IMR-90 (cell line): ENCODE measurements at regions not wholly inside any gene's neighbourhood (a gene's known extent, or its start where the extent isn't known, plus 50 kb on each side); places are given as distances from the start of the nearest gene placed in this dataset.

ENCODE experiments used
- ATAC-seq: fragments of 200-7000 bp; cut with Tn5 transposase; 2 replicates; pipeline ENCODE4 v1.9.1; 2020; ENCODE audit warnings: low read depth, mild to moderate bottlenecking, moderate library complexity
- BruUV-seq: library from RNA; stranded (reverse); fragments of 400-500 nt; replicated peaks from 2 replicates; lab custom pipeline; 2021; lab: Mats Ljungman, UMichigan
- CTCF ChIA-PET: fragments of 300-600 bp; formaldehyde crosslinking; extraction: SDS; loops from one replicate; lab custom pipeline; 2021; ENCODE audit warnings: antibody characterized with exemption; lab: Yijun Ruan, JAX
- POLR2A ChIA-PET: fragments of 300-600 bp; sonication (Branson Sonifier 250); formaldehyde crosslinking; loops from one replicate; lab custom pipeline; 2022; ENCODE audit warnings: antibody characterized with exemption; ENCODE audit not compliant: unreplicated experiment; lab: Charles Lee
- DNase-seq: peaks from one replicate; pipeline ENCODE4 v3.0.0; 2013
- H2AFZ ChIP-seq: replicated peaks from 2 replicates; pipeline ENCODE3; 2013; ENCODE audit warnings: low read length, mild to moderate bottlenecking; ENCODE audit not compliant: poor library complexity
- H2AK5ac ChIP-seq: 2 replicates; pipeline ENCODE4 v1.6.1; 2013; ENCODE audit warnings: low read depth, low read length, inconsistent platforms
- H2AK9ac ChIP-seq: replicated peaks from 2 replicates; pipeline ENCODE3; 2013; ENCODE audit warnings: mild to moderate bottlenecking, low read depth, low read length, moderate library complexity; ENCODE audit not compliant: poor library complexity
- H2BK120ac ChIP-seq: 2 replicates; pipeline ENCODE4 v1.6.1; 2013; ENCODE audit warnings: low read depth, low read length, inconsistent platforms
- H2BK15ac ChIP-seq: 3 replicates; pipeline ENCODE4 v1.6.1; 2013; ENCODE audit warnings: low read depth, low read length, inconsistent platforms
- H2BK20ac ChIP-seq: 2 replicates; pipeline ENCODE4 v1.6.1; 2013; ENCODE audit warnings: low read depth, mild to moderate bottlenecking, inconsistent platforms, low read length, moderate library complexity
- H2BK5ac ChIP-seq: 2 replicates; pipeline ENCODE4 v1.6.1; 2013; ENCODE audit warnings: mild to moderate bottlenecking, low read depth, low read length, inconsistent platforms; ENCODE audit not compliant: poor library complexity, severe bottlenecking
- H3K14ac ChIP-seq: replicated peaks from 2 replicates; pipeline ENCODE4 v1.6.1; 2013; ENCODE audit warnings: low read depth, low read length, inconsistent platforms
- H3K18ac ChIP-seq: 2 replicates; pipeline ENCODE4 v1.6.1; 2013; ENCODE audit warnings: low read depth, low read length, control low read depth
- H3K23ac ChIP-seq: 2 replicates; pipeline ENCODE4 v1.6.1; 2013; ENCODE audit warnings: low read depth, low read length, inconsistent platforms
- H3K27ac ChIP-seq: 2 replicates; pipeline ENCODE4 v1.5.1; 2013; ENCODE audit warnings: mild to moderate bottlenecking, control low read depth, low read length; ENCODE audit not compliant: insufficient read depth
- H3K27me3 ChIP-seq: 2 replicates; pipeline ENCODE4 v1.6.1; 2013; ENCODE audit warnings: low read length; ENCODE audit not compliant: control insufficient read depth, insufficient read depth
- H3K36me3 ChIP-seq: 2 replicates; pipeline ENCODE4 v1.6.1; 2013; ENCODE audit warnings: low read length, mixed read lengths; ENCODE audit not compliant: control insufficient read depth, insufficient read depth
- H3K4ac ChIP-seq: 2 replicates; pipeline ENCODE4 v1.6.1; 2013; ENCODE audit warnings: low read depth, low read length, inconsistent platforms
- H3K4me1 ChIP-seq: 2 replicates; pipeline ENCODE4 v1.6.1; 2013; ENCODE audit warnings: low read length, mixed read lengths; ENCODE audit not compliant: control insufficient read depth, insufficient read depth
- H3K4me2 ChIP-seq: 2 replicates; pipeline ENCODE4 v1.6.1; 2013; ENCODE audit warnings: low read depth, mild to moderate bottlenecking, control low read depth, low read length, moderate library complexity
- H3K4me3 ChIP-seq: 2 replicates; pipeline ENCODE4 v1.5.1; 2013; ENCODE audit warnings: low read depth, mild to moderate bottlenecking, control low read depth, low read length, moderate library complexity; ENCODE audit not compliant: insufficient read depth
- H3K56ac ChIP-seq: 2 replicates; pipeline ENCODE4 v1.6.1; 2013; ENCODE audit warnings: low read length, inconsistent platforms; ENCODE audit not compliant: insufficient read depth; ENCODE audit errors: extremely low read depth
- H3K79me1 ChIP-seq, 2 experiments: 2 replicates each; pipeline ENCODE4 v1.6.1; 2013; ENCODE audit warnings: low read length in 2 of 2, inconsistent platforms in 1 of 2, low read depth in 1 of 2
- H3K9ac ChIP-seq: 2 replicates; pipeline ENCODE4 v1.6.1; 2013; ENCODE audit warnings: low read depth, low read length, control low read depth
- H3K9me1 ChIP-seq: 2 replicates; pipeline ENCODE4 v1.6.1; 2013; ENCODE audit warnings: low read length, inconsistent platforms; ENCODE audit not compliant: insufficient read depth
- H3K9me3 ChIP-seq: 2 replicates; pipeline ENCODE4 v1.6.1; 2013; ENCODE audit warnings: low read length; ENCODE audit not compliant: control insufficient read depth, insufficient read depth
- H4K20me1 ChIP-seq: 2 replicates; pipeline ENCODE4 v1.6.1; 2013; ENCODE audit warnings: low read length, inconsistent platforms; ENCODE audit not compliant: insufficient read depth
- H4K5ac ChIP-seq: 2 replicates; pipeline ENCODE4 v1.6.1; 2013; ENCODE audit warnings: mild to moderate bottlenecking, low read depth, low read length, control low read depth
- H4K8ac ChIP-seq, 2 experiments: 2 replicates each; pipeline ENCODE4 v1.6.1; 2013; ENCODE audit warnings: low read depth in 2 of 2, low read length in 2 of 2, control low read depth in 1 of 2, inconsistent platforms in 1 of 2
- H4K91ac ChIP-seq: 2 replicates; pipeline ENCODE4 v1.6.1; 2013; ENCODE audit warnings: low read depth, low read length, inconsistent platforms; ENCODE audit not compliant: insufficient read depth
- CEBPB ChIP-seq: IDR thresholded peaks from 2 replicates; pipeline ENCODE4 v1.6.1; 2012; ENCODE audit warnings: low read depth, low read length, improper control_type of control experiment
- CHD1 ChIP-seq: IDR thresholded peaks from 2 replicates; pipeline ENCODE4 v1.6.1; 2012; ENCODE audit warnings: low read depth, low read length, improper control_type of control experiment
- CTCF ChIP-seq: conservative IDR thresholded peaks from 2 replicates; pipeline ENCODE4 v1.5.1; 2012; ENCODE audit warnings: mild to moderate bottlenecking, low read depth, low read length, improper control_type of control experiment
- ELK1 ChIP-seq: fragments of 150-350 bp; IDR thresholded peaks from 2 replicates; pipeline ENCODE4 v1.6.1; 2016; ENCODE audit warnings: low read depth, mild to moderate bottlenecking, low read length, moderate library complexity, borderline replicate concordance
- FOS ChIP-seq: fragments of 150-350 bp; IDR thresholded peaks from 2 replicates; pipeline ENCODE4 v1.6.1; 2016; ENCODE audit warnings: low read depth, low read length
- MAFK ChIP-seq: IDR thresholded peaks from 2 replicates; pipeline ENCODE4 v1.6.1; 2012; ENCODE audit warnings: low read depth, low read length, improper control_type of control experiment
- MXI1 ChIP-seq: IDR thresholded peaks from 2 replicates; pipeline ENCODE4 v1.6.1; 2012; ENCODE audit warnings: low read depth, mild to moderate bottlenecking, low read length, moderate library complexity, borderline replicate concordance
- POLR2A ChIP-seq: IDR thresholded peaks from 2 replicates; pipeline ENCODE4 v1.6.1; 2012; ENCODE audit warnings: mild to moderate bottlenecking, low read depth, low read length
- RCOR1 ChIP-seq: IDR thresholded peaks from 2 replicates; pipeline ENCODE4 v1.6.1; 2012; ENCODE audit warnings: mild to moderate bottlenecking, low read length, improper control_type of control experiment; ENCODE audit not compliant: insufficient replicate concordance
- RFX5 ChIP-seq: IDR thresholded peaks from 2 replicates; pipeline ENCODE4 v1.8.0; 2012; ENCODE audit warnings: low read depth, mild to moderate bottlenecking, low read length, moderate library complexity
- USF2 ChIP-seq: fragments of 150-350 bp; IDR thresholded peaks from 2 replicates; pipeline ENCODE4 v1.6.1; 2017; ENCODE audit warnings: mild to moderate bottlenecking, antibody characterized with exemption, low read length, low read depth
- WGBS, 2 experiments: methylation state at CpG; one replicate each; pipeline versions ENCODE4 v1.1.5 to v1.1.7; 2013; ENCODE audit warnings: missing lambda C conversion rate in 2 of 2; ENCODE audit not compliant: insufficient read length in 1 of 2; ENCODE audit errors: extremely low coverage in 2 of 2; 5-methylcytosine and 5-hydroxymethylcytosine counted together
- dilution Hi-C: fragments of 300-500 bp; cut with HindIII; formaldehyde crosslinking; loops from one replicate; pipeline ENCODE4 v1.14.3; 2018; ENCODE audit warnings: low sequenced_read_pairs; ENCODE audit not compliant: unreplicated experiment
- in situ Hi-C: fragments of 300-500 bp; cut with MboI; formaldehyde crosslinking; loops from 3 replicates; pipeline ENCODE4 v1.14.3; 2019; ENCODE audit warnings: low sequenced_read_pairs, inconsistent platforms, mixed read lengths
- intact Hi-C: fragments of 100-400 bp; cut with micrococcal nuclease; formaldehyde crosslinking; loops from 2 replicates; pipeline ENCODE4 v1.10.0; 2022

GRCh38 chr20:56900252-56900651 is 271.1 kb downstream of the TFAP2C start:
- no peak overlapping the region for H4K91ac ChIP-seq
- no peak overlapping the region for H2AK9ac ChIP-seq
- no peak overlapping the region for H3K14ac ChIP-seq
- H3K4me3 ChIP-seq = no peak overlapping the region
- no peaks in the 10 kb centered on the region for H3K9me1 ChIP-seq
- BruUV-seq = no TSS peak
- H3K79me1 ChIP-seq = no peaks in the 10 kb centered on the region
- H3K18ac ChIP-seq = no peak overlapping the region
- no peak overlapping the region for H3K23ac ChIP-seq
- no peak overlapping the region for H4K5ac ChIP-seq
- no peaks in the 10 kb centered on the region for H3K27me3 ChIP-seq
- H2AK5ac ChIP-seq = no peak overlapping the region
- H3K27ac ChIP-seq = no peak overlapping the region
- H2AFZ ChIP-seq = no peak overlapping the region
- H3K9ac ChIP-seq = no peak overlapping the region
- H3K36me3 ChIP-seq = no peaks in the 10 kb centered on the region
- H2BK15ac ChIP-seq = no peak overlapping the region
- no peak for DNase-seq
- no peaks in the 10 kb centered on the region for H3K4me1 ChIP-seq
- H3K4me2 ChIP-seq = no peak overlapping the region
- intact Hi-C loops (no loop called here), dilution Hi-C loops (no loop called here), in situ Hi-C loops (no loop called here)
- no peak overlapping the region for H3K4ac ChIP-seq
- POLR2A ChIA-PET = no interaction called here
- no peaks in the 10 kb centered on the region for H4K20me1 ChIP-seq
- 35% methylated on average over 2 of the region's 9 CpGs; no CpG with 5 or more reads in 1 of the 2 experiments for WGBS, 2 experiments
- H2BK120ac ChIP-seq = no peak overlapping the region
- ATAC-seq = no peak
- TF ChIP-seq POLR2A (no peak), CEBPB (no peak), CTCF (no peak), USF2 (no peak), ELK1 (no peak), MXI1 (no peak), FOS (no peak), RCOR1 (no peak), MAFK (no peak), RFX5 (no peak), CHD1 (no peak)
- no peak overlapping the region for H2BK5ac ChIP-seq
- no peak overlapping the region for H2BK20ac ChIP-seq
- H4K8ac ChIP-seq = no peak overlapping the region
- CTCF ChIA-PET = no interaction called here
- peaks cover 2% of the 10 kb centered on the region for H3K9me3 ChIP-seq
- no peak overlapping the region for H3K56ac ChIP-seq
